Stimulated activated CD4-positive, alpha-beta T cell treated with anti-CD3 and anti-CD28 coated beads, Interleukin-12 subunit alpha, Interleukin-12 subunit beta, amount 100 ng/mL, for 48 hours (primary cell): ENCODE measurements at regions not wholly inside any gene's neighbourhood (a gene's known extent, or its start where the extent isn't known, plus 50 kb on each side); places are given as distances from the start of the nearest gene placed in this dataset.

ENCODE experiments used
- DNase-seq, 3 donors: peaks; one replicate each; pipeline ENCODE4 v3.0.0-alpha.2; 2020; ENCODE audit warnings: low read depth in 2 of 3, low spot score in 1 of 3

DNA sequence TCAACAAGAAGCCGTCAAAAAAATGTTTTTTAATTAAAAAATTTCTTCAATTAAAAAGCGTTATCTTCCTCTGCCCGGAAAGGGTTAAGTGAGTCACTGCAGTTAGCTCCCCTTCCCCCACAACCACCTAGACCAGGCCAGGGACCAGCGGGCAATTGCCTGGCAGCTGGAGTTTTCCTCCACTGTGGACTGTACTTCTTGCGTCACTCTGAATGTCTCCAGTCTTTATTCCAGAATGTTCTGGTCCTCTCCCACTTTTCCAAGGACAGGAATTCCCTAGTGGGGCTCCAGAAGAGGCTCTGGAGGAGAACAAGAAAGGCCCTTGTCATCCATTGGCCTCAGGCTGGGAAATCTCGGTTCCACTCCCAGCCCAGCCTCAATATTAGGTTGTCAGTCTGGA is 114.0 kb downstream of the C9orf50 start:
- no peak for DNase-seq

DNA sequence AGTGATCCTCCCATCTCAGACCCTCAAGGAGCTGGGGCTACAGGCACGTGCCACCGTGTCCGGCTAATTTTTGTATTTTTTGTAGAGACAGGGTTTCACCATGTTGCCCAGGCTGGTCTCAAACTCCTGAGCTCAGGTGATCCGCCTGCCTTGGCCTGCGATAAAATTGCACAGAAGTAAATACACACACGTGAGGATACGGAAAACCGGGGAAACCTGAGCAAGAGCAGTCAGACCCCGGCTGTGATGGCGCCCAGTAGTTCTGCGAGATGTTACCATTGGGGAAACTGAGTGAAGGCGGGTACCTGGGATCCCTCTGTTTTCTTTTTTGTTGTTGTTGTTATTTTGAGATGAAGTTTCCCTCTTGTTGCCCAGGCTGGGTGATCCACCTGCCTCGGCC is 114.9 kb downstream of the C9orf50 start:
- DNase-seq, result no peak

DNA sequence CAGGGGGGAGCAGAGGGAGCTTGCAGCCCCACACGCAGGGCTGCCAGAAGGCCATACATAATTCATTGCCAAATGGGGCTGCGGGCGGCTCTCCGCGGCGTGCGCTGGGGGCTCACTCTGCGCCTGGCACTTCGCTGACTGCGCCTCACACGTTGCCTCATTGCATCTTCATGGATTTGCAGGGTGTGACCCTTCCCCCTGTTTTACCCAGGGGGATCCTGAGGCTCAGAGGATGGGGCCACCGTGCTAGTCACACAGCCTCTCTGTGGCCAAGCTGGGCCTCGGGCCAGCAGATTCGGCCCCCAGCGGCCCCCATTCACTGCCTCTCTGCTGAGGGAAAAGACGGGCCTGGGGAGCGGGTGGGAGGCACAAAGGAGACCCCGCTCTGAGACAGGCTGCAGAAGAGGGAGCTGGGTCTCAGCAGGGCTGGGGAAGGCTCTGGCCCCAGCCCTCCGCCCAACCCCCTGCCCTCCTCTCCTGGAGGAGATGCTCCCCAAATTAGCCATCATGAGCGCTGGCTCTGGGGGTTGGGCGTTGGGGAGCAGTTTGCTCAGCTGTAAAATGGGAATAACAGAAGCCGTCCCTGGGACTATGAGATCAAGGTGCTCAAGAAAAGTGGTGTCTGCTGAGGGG is 115.5 kb downstream of the C9orf50 start:
- DNase-seq, result no peak

DNA sequence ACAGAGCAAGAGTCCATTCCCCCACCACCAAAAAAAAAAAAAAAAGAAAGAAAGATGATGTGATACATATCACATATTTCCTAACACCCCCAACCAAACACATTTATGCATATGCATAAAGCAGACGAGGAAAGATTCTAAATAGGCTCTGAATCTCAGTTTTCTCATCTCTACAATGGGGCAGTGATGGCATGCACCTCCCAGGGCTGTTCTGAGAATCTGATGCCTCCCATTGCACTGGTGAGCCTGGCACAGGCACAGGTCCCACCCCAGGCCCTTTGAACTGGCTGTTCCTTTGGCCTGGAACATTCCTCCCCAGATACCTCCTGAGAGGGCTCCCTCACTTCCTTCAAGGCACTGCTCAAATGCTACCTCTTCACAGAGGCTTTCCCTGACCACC is 116.5 kb downstream of the C9orf50 start:
- DNase-seq, result no peak

DNA sequence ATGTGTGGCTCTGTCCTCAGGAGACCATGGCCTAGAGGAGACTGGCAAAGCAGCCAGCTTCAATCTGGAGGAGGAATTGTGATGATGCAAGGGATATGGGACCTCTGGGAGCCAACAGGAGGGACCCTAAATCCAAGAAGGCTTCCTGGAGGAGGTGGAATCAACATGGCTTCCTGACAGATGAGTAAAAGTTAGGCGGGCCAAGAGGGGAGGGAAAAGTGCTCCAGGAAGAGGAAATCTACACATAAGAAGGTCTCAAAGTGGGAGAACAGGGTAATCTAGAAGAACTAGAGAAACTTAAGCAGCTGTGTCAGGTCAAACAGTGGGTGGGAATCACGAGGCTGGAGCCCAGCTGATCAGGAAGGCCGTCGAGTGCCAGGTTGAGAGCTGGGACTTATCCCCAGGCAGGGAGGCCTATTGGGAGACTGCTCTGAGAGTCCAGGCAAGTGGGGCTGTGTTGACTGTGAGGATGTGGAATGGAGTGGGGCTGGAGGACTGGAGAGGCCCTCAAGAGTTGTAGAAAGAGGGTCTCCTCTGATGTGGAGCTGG is 119.1 kb downstream of the C9orf50 start:
- DNase-seq, result no peak

DNA sequence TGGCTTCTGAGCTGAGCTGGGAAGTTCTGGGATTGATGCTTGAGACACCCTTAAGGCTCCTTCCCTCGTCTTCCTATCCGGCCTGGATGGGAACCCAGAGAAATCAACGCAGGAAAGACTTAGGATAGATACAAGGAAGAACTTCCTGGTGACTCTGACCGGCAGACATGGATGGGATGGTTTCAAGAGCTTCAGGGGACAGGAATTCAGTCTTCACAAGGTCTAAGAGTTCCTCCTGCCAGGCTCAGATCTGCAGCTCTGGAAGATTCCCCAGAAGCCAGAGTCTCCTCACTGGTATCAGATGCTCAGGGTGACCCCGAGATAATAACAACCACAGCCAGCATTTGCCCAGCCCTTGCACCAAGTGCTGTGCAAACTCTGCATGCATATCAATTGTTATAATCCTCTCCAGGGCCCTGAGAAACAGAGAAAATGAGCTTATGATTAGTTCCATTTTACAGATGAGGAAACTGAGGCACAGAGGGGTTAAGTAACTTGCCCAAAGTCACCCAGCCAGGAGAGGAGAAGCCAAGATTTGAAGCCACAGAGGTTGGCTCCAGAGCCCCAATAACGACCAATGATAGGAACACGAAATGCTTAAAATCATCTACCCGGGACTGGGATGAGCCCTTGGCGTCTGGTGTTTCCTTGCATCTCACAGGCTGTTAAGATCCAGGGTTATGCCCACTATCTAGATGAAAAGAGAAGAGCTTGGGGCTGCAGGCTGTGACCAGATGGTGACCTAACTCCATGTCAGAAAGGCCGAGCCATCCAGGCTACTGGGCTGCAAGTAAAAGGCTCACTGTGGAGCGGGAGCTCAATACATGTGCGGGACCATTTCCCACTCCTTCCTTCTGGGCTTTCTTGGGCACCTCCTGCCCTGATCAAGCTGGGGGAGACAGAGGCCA is 119.8 kb downstream of the C9orf50 start:
- no peak for DNase-seq

DNA sequence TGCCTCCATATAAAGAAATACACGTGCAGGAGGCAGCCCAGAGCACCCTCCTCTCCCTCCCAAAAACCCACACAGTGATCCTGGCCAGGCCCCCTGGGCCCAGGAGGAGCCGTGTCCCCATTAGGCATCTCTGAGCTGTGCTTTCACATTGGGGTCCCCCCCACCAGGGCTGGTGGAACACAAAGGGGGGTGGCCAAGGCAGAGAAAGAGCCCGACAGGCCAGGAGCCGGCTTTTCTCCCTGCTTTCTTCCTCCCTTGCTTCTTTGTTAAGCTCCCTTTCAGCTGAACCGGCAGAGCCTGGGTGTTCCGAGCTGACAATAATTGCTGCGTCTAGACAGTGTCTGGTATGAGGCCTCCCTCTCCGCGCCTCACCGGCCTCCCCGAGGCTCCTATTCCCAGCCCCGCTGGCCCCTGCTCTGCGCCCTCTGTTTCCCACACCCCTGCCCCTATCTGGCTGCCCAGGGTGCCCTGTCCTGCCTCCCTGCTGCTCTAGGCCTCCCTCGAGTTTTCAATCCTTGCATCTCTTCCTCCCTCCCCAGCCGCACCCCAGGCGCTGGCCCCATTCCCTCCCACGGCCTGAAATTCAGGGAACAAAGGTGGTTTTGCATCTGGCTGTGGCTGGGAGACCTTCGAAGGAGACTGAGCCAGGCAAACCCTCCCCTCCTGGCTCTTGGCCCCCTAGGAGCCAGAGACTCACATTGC is 120.6 kb downstream of the C9orf50 start:
- DNase-seq, result no peak

DNA sequence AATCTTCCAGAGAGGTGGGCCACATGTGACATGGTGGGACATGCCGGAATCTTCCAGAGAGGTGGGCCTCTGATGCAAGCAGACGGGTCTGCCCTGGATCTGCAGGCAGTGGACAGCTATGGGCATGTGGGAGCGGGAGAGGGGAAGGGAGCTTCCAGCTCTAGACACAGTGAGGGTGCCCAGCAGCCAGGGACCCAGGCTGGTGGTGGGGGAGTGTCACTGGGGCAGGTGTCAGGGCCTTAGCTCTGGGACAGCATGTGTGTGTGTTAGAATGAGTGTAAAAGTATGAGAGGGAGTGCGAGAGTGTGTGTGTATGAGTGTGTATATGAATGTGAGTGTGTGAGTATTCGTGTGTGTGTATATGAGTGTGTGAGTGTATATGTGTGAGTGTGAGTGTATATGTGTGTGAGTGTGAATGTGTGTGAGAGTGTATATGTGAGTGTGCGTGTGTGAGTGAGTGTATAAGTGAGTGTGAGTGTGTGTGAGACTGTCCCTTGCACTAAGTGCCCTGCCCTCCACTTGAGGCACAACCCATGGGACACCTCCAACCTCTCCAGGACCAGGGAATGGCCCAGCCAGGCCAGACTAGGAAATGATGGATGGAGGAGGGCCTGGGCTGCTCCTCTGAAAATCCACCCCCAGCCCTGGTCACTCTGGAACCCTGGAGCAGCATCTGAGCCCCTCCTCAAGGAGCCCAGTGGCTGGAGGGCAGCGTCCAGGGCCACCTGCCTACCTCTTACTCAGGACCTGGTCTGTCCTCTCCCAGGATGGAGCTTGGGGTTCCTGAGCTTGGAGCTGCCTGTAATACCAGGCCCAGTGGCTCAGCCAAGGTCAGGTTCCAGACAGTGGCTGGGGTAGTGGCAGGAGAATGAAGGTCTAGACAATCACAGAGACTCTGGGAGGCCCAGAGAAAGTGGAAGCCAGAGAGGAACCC is 122.2 kb downstream of the C9orf50 start:
- DNase-seq, result no peak

DNA sequence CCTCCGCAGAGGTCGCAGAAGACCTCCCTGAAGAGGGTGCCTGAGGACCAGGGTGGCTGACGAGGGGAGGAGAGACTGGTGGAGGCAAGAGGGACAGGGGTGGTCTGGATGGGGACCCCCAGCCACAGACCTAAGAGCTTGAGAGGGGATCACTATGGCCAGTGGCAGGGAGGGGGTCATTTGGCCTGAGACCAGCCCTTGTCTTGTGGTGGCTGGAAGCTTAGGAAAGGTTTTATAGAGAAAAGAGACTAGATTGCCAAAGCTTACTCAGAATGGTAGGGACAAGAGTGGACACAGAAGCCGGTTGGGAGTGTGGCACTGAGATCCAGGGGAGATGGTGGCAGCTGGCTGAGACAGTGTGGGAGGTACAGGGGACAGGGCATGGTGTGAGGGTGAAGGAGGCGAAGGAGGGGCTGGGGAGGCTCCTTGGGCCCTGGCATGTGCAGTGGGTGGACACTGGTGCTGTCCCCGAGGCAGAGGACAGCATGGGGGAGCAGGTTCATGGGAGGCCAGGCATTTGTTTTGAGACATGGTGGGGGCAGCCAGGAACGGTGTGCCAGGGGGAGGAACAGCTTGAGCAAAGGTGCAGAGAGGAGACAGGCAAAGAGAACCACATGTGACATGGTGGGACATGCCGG is 123.0 kb downstream of the C9orf50 start:
- DNase-seq, result no peak

DNA sequence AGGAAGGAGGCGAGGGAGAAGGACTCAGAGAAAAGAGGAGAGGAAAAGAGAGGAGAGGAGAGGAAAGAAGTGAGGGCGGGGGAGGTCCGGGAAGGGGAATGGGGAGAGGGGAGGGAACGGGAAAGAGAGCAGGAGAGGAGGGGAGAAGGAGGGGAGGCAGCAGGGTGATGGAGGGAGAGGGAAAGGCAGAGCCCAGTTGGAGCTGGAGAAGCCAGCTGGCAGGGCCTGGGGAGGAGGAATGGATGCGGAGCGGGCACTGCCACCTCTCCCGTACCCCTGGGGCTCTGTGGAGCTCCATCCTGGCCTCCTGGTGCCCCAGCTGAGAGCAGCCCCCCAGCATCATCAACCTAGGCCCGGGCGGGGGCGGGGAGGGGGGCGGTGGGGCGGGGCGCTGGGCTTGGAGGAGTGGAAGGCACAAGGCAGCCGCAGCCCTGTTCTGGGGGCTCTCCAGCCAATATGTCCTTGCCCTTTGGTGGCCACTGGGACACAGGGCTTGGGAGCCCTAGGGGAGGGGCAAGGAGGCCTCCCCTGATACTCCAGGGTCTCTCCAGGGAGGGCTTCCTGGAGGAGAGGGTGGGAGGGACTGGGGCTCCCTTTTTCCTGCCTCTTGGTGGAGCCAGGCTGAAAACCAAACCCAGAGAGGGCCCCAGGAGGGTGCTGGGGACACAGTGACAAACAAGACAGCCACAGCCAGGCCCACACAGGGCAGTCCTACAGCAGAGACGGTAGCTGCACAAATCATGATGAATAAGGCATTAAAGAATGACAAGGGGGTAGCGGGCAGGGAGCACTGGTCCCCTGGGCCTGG is 123.7 kb downstream of the C9orf50 start:
- DNase-seq, result no peak

DNA sequence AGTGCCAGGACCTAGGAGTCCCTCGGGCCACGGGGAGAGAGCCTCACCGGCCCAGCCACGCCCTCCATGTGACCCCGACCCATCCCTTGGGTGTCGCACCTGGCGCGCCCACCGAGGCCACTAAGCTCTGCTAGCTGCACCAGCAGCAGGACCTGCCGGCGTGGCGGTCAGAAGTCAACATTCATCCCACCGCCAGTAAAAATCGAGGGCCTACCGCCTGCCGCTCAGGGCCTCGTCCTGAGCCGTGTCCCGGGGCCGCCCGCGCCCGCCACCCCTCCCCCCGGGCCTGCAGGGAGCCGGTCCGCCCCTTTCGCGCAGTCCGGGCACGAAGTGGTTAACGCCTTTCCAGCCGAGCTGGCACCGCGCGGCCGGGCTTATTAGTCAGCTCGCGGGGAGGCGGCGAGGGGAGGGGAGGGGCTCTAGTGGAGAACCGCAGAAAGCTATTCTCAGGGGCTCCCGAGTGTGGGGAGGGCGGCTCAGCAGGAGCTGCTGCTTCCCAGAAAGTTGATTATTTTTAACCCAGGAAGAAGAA is 124.4 kb downstream of the C9orf50 start:
- DNase-seq, result peak; percentile 65 to 80 (median 74)

DNA sequence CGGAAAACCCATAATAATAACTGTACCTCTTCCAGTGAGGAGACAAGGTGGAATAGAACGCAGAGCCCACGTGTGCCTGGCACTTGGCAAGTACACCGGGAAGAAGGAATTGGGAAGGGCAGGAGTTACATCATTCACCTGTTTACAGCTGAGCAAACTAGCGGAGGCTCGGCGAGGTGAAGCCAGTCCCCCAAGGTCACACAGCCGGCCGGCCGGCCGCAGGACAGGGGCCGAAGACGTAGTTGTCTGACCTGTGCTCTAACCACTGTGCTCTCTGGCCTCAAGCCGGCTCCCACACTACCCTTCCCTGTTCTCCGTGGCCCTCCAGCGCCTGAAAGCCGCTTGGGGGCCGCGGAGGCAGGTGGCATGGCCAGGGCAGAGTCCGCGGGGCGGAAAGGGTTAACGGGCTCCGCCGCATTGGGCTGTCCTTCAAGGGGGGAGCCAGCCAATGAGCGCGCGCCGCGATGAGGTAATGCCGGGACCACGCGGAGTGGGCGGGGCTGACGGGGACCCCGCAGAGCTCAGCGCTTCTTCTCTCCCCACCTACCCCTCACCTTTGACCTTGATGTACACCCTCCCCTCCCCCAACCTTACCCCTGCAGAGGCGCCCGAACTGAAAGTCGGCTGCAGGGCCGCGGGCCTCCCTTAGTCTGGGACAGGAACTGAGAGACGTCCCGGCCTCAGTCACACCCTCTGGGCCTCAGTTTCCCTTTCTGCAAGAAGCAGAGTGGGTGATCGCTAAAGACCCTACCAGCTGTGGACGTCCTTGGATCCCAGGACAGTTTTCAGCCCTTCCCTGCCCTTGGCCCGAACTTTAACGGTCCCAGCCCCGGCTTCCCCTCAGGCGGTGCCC is 125.1 kb downstream of the C9orf50 start:
- DNase-seq, result peak; percentile 70 to 80 (median 73)

DNA sequence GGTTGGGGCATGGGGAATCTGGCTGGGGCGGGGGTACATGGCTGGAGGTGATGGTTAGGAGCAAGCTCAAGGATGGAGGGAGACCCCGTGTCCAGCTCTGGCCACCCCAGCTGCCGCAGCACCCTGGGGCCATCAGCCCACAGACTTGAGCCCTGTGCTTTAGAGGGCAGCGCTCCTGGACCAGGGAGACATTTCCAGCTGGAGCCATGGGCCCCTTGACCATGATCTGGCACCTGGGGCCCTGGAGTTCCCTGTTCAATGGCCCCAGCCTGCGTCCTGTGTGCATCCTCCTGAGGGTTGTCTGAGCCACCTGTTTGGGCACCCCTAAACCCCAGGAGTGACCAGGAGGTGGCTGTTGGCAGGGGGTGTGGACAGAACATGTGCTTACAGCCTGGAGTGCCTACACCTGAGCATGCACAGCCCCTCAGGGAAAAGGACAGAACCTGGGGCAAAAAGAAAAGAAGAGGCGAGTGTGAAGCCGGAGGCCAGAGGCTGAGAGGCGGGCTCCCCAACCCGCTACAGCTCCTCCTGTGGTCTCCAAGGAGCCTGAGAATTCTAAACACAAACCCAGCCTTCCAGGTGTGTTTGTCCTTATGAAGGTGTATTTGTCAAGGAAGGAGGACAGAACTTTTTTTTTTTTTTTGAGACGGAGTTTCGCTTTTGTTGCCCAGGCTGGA is 126.7 kb downstream of the C9orf50 start:
- no peak for DNase-seq

DNA sequence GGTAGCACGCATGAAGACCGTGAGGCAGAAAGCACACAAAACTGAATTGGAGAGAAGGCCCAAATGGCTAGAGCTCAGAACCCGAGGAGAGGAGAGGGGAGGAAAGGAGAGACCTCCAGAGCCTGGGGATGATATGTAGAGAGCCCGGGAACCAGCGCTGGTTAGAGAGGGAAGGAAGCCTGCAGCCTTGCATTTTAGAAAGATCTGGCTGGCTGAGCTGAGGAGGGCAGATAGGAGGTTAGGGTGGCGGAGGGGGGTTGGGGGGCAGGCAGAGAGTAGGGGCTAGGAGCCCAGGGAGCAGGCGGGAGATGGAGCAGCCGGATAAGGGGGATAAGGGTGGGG is 127.2 kb downstream of the C9orf50 start:
- no peak for DNase-seq

DNA sequence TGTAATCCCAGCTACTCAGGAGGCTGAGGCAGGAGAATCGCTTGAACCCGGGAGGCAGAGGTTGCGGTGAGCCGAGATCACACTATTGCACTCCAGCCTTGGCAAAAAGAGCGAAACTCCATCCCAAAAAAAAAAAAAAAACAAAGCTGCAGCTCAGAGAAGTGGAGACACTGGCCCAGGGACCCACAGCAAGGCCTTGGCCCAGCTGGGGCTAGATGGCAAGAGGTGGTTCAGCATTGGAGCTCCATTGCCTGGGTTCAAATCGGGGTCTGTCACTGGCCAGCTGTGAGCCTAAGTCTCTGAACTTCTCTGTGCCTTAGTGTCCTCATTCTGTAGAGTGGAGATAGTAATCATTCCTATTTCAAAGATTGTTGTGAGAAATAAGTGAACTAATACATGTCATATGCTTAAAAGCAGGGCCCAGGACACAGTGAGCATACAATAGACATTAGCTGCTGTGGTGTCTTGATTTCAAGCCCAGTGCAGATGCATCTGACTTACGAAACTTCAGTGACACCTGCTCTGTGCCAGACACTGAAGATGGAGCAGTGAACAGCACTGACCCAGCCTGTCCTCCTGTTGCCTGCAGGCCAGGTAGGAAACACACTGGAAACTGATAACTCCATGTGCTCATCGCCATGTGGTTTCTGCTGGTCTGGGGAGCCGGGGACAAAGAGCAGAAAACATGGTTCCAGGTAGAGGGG is 127.7 kb downstream of the C9orf50 start:
- no peak for DNase-seq

DNA sequence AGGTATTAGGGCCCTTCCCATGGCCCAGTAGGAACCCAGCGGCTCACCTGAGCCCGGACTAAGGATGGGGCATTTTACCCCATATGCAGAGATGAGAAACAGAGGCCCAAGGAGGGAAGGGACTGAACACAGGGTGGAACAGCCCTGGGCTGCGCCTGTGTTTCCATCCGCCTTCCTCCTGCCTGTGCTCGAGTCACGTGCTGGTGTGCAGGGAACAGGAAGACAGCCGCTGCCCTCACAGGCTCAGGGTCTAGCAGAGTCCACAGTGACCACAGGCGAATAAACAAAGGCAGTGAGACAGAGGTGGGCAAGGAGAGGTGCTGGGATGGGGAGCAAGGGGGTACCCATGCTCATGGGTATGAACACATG is 129.4 kb downstream of the C9orf50 start:
- no peak for DNase-seq
